HG03139 (cell line): ENCODE measurements at regions not wholly inside any gene's neighbourhood (a gene's known extent, or its start where the extent isn't known, plus 50 kb on each side); places are given as distances from the start of the nearest gene placed in this dataset.

Source experiments
- ATAC-seq: cut with Tn5 transposase; IDR thresholded peaks from one replicate; pipeline ENCODE4 v1.9.1; 2021; ENCODE audit not compliant: unreplicated experiment

- ATAC-seq = no peak
These were observed 404.3 kb downstream of the MN1 start for GRCh38 chr22:27397036-27397953.

GRCh38 chr22:27397954-27398342 is 403.6 kb downstream of the MN1 start:
- ATAC-seq = no peak

- ATAC-seq = no peak
These were observed 402.4 kb downstream of the MN1 start for GRCh38 chr22:27399161-27399560.

GRCh38 chr22:27400811-27401210 is 400.7 kb downstream of the MN1 start:
- ATAC-seq = no peak

- ATAC-seq = no peak
These were observed 400.2 kb downstream of the MN1 start for GRCh38 chr22:27401321-27401720.

GRCh38 chr22:27404441-27404840 is 397.1 kb downstream of the MN1 start:
- no peak for ATAC-seq

GRCh38 chr22:27405672-27406388 is 395.7 kb downstream of the MN1 start:
- ATAC-seq = no peak

- ATAC-seq = no peak
These were observed 395.1 kb downstream of the MN1 start for GRCh38 chr22:27406389-27406861.

- no peak for ATAC-seq
These were observed 394.1 kb downstream of the MN1 start for GRCh38 chr22:27407369-27407985.

- ATAC-seq = no peak
These were observed 393.5 kb downstream of the MN1 start for GRCh38 chr22:27408068-27408467.

GRCh38 chr22:27409299-27409698 is 392.3 kb downstream of the MN1 start:
- ATAC-seq = no peak

- ATAC-seq = no peak
These were observed 388.6 kb downstream of the MN1 start for GRCh38 chr22:27412866-27413445.

GRCh38 chr22:27413702-27414101 is 387.9 kb downstream of the MN1 start:
- ATAC-seq = no peak

GRCh38 chr22:27416511-27417420 is 384.8 kb downstream of the MN1 start:
- no peak for ATAC-seq

- ATAC-seq = no peak
These were observed 384.1 kb downstream of the MN1 start for GRCh38 chr22:27417421-27417814.

GRCh38 chr22:27418261-27418660 is 383.3 kb downstream of the MN1 start:
- no peak for ATAC-seq

GRCh38 chr22:27419473-27419872 is 382.1 kb downstream of the MN1 start:
- ATAC-seq = no peak

- ATAC-seq = no peak
These were observed 381.2 kb downstream of the MN1 start for GRCh38 chr22:27420195-27420816.

GRCh38 chr22:27420817-27421361 is 380.7 kb downstream of the MN1 start:
- no peak for ATAC-seq

GRCh38 chr22:27422442-27422841 is 379.1 kb downstream of the MN1 start:
- no peak for ATAC-seq
